Esophagus squamous epithelium (tissue), 4 donors: ENCODE measurements at regions not wholly inside any gene's neighbourhood (a gene's known extent, or its start where the extent isn't known, plus 50 kb on each side); places are given as distances from the start of the nearest gene placed in this dataset.

Experiments used
- CTCF ChIP-seq, 6 experiments: fragments of 450-650 bp in 4 of 6; fragments of 200-600 bp in 2 of 6; sonication (generic) in 2 of 6; IDR thresholded peaks; one replicate each; pipeline ENCODE4 v1.5.1; 2016 to 2019; ENCODE audit warnings: antibody characterized with exemption in 6 of 6, mild to moderate bottlenecking in 4 of 6, moderate library complexity in 4 of 6
- POLR2A ChIP-seq, 4 donors: fragments of 450-650 bp; IDR thresholded peaks; one replicate each; pipeline ENCODE4 v1.6.1; 2017; ENCODE audit warnings: antibody characterized with exemption in 4 of 4, mild to moderate bottlenecking in 4 of 4, moderate library complexity in 3 of 4

- TF ChIP-seq CTCF (IDR thresholded peaks at IDR 0.05) (no peak), POLR2A (IDR thresholded peaks at IDR 0.05) (no peak)
Measured at GRCh38 chr13:44814836-44815235, 174.4 kb downstream of the NUFIP1 start.
